GM21390 (cell line): ENCODE measurements at regions not wholly inside any gene's neighbourhood (a gene's known extent, or its start where the extent isn't known, plus 50 kb on each side); places are given as distances from the start of the nearest gene placed in this dataset.

ENCODE experiments used
- ATAC-seq: cut with Tn5 transposase; IDR thresholded peaks from one replicate; pipeline ENCODE4 v1.9.1; 2021; ENCODE audit not compliant: unreplicated experiment

- no peak for ATAC-seq
These were observed 375.3 kb downstream of the DNAH5 start for GRCh38 chr5:13569090-13569715.

- no peak for ATAC-seq
These were observed 376.7 kb downstream of the DNAH5 start for GRCh38 chr5:13567819-13568218.

- ATAC-seq, result no peak
These were observed 377.6 kb downstream of the DNAH5 start for GRCh38 chr5:13566871-13567339.

- ATAC-seq, result no peak
These were observed 386.1 kb downstream of the DNAH5 start for GRCh38 chr5:13558408-13558807.

GRCh38 chr5:13553896-13554295, 390.6 kb downstream of the DNAH5 start:
- no peak for ATAC-seq

- ATAC-seq, result no peak
These were observed 392.1 kb downstream of the DNAH5 start for GRCh38 chr5:13552361-13552760.

- no peak for ATAC-seq
These were observed 392.8 kb downstream of the DNAH5 start for GRCh38 chr5:13551645-13552044.

- no peak for ATAC-seq
These were observed 404.2 kb downstream of the DNAH5 start for GRCh38 chr5:13540168-13540750.

GRCh38 chr5:13536933-13537332, 407.6 kb downstream of the DNAH5 start:
- ATAC-seq, result no peak

- no peak for ATAC-seq
These were observed 410.7 kb downstream of the DNAH5 start for GRCh38 chr5:13533833-13534232.

GRCh38 chr5:13529300-13529699, 415.2 kb downstream of the DNAH5 start:
- no peak for ATAC-seq

- no peak for ATAC-seq
These were observed 419.6 kb downstream of the DNAH5 start for GRCh38 chr5:13524936-13525335.

- no peak for ATAC-seq
These were observed 425.4 kb downstream of the DNAH5 start for GRCh38 chr5:13519131-13519530.

- ATAC-seq, result no peak
These were observed 428.3 kb downstream of the DNAH5 start for GRCh38 chr5:13516195-13516594.

GRCh38 chr5:13511442-13511841, 433.0 kb downstream of the DNAH5 start:
- ATAC-seq, result no peak

- ATAC-seq, result no peak
These were observed 433.9 kb downstream of the DNAH5 start for GRCh38 chr5:13510616-13511015.

- ATAC-seq, result no peak
These were observed 435.9 kb downstream of the DNAH5 start for GRCh38 chr5:13508559-13508958.

- ATAC-seq, result no peak
These were observed 439.2 kb downstream of the DNAH5 start for GRCh38 chr5:13505326-13505725.

GRCh38 chr5:13503017-13503416, 441.5 kb downstream of the DNAH5 start:
- ATAC-seq, result no peak

GRCh38 chr5:13501176-13501575, 443.3 kb downstream of the DNAH5 start:
- ATAC-seq, result no peak

- ATAC-seq, result no peak
These were observed 446.2 kb downstream of the DNAH5 start for GRCh38 chr5:13498279-13498678.

GRCh38 chr5:13488254-13488931, 456.1 kb downstream of the DNAH5 start:
- ATAC-seq, result no peak
